ENCODE measurements at regions not wholly inside any gene's neighbourhood (a gene's known extent, or its start where the extent isn't known, plus 50 kb on each side); places are given as distances from the start of the nearest gene placed in this dataset.

GRCh38 chr3:160065786-160066185 is 77.2 kb downstream of the IL12A start:
- TF ChIP-seq POLR2A (IDR thresholded peaks at IDR 0.05), result no peak
- TF ChIP-seq CTCF (IDR thresholded peaks at IDR 0.05), result no peak
